GM19328 (cell line): ENCODE measurements at regions not wholly inside any gene's neighbourhood (a gene's known extent, or its start where the extent isn't known, plus 50 kb on each side); places are given as distances from the start of the nearest gene placed in this dataset.

Source experiments
- ATAC-seq: cut with Tn5 transposase; IDR thresholded peaks from one replicate; pipeline ENCODE4 v1.9.1; 2021; ENCODE audit warnings: mild to moderate bottlenecking, moderate library complexity; ENCODE audit not compliant: unreplicated experiment

DNA sequence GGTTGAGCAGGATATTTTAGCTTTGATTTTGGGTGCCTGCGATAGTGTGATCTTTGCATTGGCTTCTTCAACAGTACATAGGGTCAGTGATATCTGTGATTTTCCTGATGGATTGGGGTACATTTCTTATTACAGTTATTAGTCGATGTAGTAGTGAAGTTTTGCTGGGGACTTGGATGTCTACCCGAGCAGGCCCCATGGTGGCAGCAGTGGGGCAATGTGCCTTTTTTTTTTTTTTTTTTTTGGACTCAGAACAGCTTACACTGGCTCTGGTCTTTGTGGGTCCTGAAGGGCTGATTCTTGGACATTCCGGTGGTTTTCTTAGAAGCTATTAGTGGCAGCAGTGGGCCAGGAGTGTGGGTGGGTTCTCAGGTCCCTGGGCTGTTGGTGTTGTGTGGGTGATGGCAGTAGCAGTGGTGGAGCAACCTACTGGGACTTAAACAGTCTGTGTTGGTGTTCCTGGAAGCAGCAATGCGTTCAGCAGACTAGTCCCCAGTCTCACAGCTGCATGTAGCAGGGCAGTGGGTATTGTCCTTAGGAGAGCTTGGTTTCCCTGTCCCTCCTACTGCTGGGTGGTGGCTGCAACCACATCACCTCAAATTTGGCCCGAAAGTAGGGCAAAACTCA is 53.7 kb upstream of the SLC4A10 start:
- no peak for ATAC-seq

DNA sequence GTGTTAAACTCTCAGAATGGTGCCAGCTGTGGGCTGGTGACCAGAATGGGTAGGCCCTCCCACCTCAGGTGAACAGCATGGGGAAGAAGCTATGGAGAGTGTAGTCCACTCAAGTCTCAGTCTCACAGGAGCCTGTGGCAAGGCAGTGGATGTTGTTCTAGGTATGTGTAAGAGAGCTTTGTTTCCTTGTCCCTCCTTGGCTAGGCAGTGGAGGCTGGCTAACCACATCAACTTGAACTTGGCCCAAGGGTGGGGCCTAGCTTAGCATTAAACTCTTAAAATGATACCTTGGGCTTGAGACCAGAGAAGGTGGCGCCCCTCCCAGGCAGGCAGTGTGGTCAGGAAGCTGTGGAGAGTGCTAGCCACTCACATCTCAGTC is 53.2 kb upstream of the SLC4A10 start:
- no peak for ATAC-seq
